SU-DHL-6 (cell line): ENCODE measurements at regions not wholly inside any gene's neighbourhood (a gene's known extent, or its start where the extent isn't known, plus 50 kb on each side); places are given as distances from the start of the nearest gene placed in this dataset.

Experiments used
- CTCF ChIP-seq: fragments of 200-600 bp; sonication (generic); IDR thresholded peaks from one replicate; pipeline ENCODE4 v1.5.1; 2017; ENCODE audit warnings: antibody characterized with exemption, mild to moderate bottlenecking, low read length, moderate library complexity; ENCODE audit not compliant: insufficient read depth, poor library complexity, severe bottlenecking
- EZH2phosphoT487 ChIP-seq: fragments of 200-600 bp; sonication (generic), shearing (Covaris generic); conservative IDR thresholded peaks from 2 replicates; pipeline ENCODE4 v1.6.1; 2018; ENCODE audit warnings: mild to moderate bottlenecking, antibody characterized with exemption, low read length, moderate library complexity, mixed read lengths

DNA sequence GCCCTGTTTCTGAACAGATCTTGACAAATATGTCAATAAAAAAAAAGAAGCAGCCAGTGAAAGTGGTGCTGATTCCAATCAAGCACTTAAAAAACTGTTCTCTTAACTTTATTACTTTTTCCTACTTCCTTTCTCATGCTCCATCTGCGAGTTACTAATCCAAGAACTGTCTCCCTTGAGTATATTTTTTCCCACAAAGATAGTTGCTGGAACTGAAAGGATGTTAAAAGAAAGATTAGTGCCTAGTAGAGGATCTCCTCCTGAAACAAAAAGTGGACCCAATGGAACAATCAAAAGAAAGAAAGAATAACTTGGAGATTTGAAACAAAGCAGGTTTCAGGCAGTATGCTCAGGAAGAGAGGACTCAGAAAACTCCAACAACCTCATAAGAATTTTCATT is 1034.8 kb downstream of the PCDH17 start:
- TF ChIP-seq CTCF (no peak), EZH2phosphoT487 (no peak)
